CD14-positive monocyte (primary cell): ENCODE measurements at regions not wholly inside any gene's neighbourhood (a gene's known extent, or its start where the extent isn't known, plus 50 kb on each side); places are given as distances from the start of the nearest gene placed in this dataset.
"Not testable (repeated sequence)": the region's sequence is repeated elsewhere in the genome, so short reads cannot be mapped to it uniquely, and the experiment has no call there.

Experiments
- DNase-seq, 3 donors: peaks; one replicate each; pipeline ENCODE4 v3.0.0-alpha.2; 2011 to 2022
- H2AFZ ChIP-seq: 2 replicates; pipeline ENCODE4 v1.6.0; 2012; ENCODE audit warnings: mild to moderate bottlenecking, low read depth, low read length, inconsistent platforms; ENCODE audit not compliant: insufficient read depth, poor library complexity, severe bottlenecking
- H3K27ac ChIP-seq, 2 donors: 1 replicate in 1 of 2; 2 replicates in 1 of 2; pipeline ENCODE4 v1.5.1; 2012 to 2013; ENCODE audit warnings: low read length in 2 of 2, control low read depth in 1 of 2, inconsistent platforms in 1 of 2, low read depth in 1 of 2, mild to moderate bottlenecking in 1 of 2
- H3K27me3 ChIP-seq, 2 donors: one replicate each; pipeline versions ENCODE4 v1.6.0 to v1.6.1; 2011 to 2013; ENCODE audit warnings: low read length in 2 of 2; ENCODE audit not compliant: control insufficient read depth in 2 of 2, insufficient read depth in 2 of 2
- H3K36me3 ChIP-seq, 2 donors: replicated peaks in 1 of 2; 1 replicate in 1 of 2; 2 replicates in 1 of 2; pipeline versions ENCODE4 v1.5.1 to v1.6.1; 2012 to 2013; ENCODE audit warnings: low read length in 2 of 2, control low read depth in 1 of 2, inconsistent platforms in 1 of 2, mild to moderate bottlenecking in 1 of 2; ENCODE audit not compliant: insufficient read depth in 2 of 2, control insufficient read depth in 1 of 2
- H3K4me1 ChIP-seq, 2 donors: 1 replicate in 1 of 2; 2 replicates in 1 of 2; pipeline versions ENCODE4 v1.5.1 to v1.6.1; 2012 to 2013; ENCODE audit warnings: low read length in 2 of 2, control low read depth in 1 of 2, inconsistent platforms in 1 of 2, mild to moderate bottlenecking in 1 of 2, moderate library complexity in 1 of 2; ENCODE audit not compliant: insufficient read depth in 2 of 2, control insufficient read depth in 1 of 2
- H3K4me2 ChIP-seq: replicated peaks from 2 replicates; pipeline ENCODE3; 2012; ENCODE audit warnings: low read length, moderate library complexity, mild to moderate bottlenecking; ENCODE audit not compliant: poor library complexity, severe bottlenecking; ENCODE audit errors: extremely low read depth
- H3K4me3 ChIP-seq, 3 experiments: fragments of 200-600 bp in 1 of 3; sonication (generic) in 1 of 3; replicated peaks in 1 of 3; 1 replicate in 2 of 3; 2 replicates in 1 of 3; pipeline ENCODE4 v1.5.1; 2011 to 2013; ENCODE audit warnings: low read length in 3 of 3, mild to moderate bottlenecking in 3 of 3, control low read depth in 2 of 3, low read depth in 2 of 3, inconsistent platforms in 1 of 3, moderate library complexity in 1 of 3
- H3K79me2 ChIP-seq: 2 replicates; pipeline ENCODE4 v1.6.0; 2012; ENCODE audit warnings: mild to moderate bottlenecking, control low read depth, inconsistent platforms, low read length, moderate library complexity; ENCODE audit not compliant: insufficient read depth
- H3K9ac ChIP-seq: 2 replicates; pipeline ENCODE4 v1.6.0; 2017; ENCODE audit warnings: low read length, mild to moderate bottlenecking; ENCODE audit not compliant: insufficient read depth, poor library complexity, severe bottlenecking
- H3K9me3 ChIP-seq, 2 donors: replicated peaks in 1 of 2; 1 replicate in 1 of 2; 2 replicates in 1 of 2; pipeline versions ENCODE4 v1.5.1 to v1.6.1; 2012 to 2013; ENCODE audit warnings: low read length in 2 of 2, control low read depth in 1 of 2; ENCODE audit not compliant: control insufficient read depth in 1 of 2, insufficient read depth in 1 of 2
- H4K20me1 ChIP-seq: 2 replicates; pipeline ENCODE4 v1.6.0; 2012; ENCODE audit warnings: mild to moderate bottlenecking, low read length, control low read depth, moderate library complexity; ENCODE audit not compliant: insufficient read depth
- H3K27ac Mint-ChIP-seq, 7 donors: one replicate each; pipeline ENCODE4 v1.8.0; 2020; ENCODE audit warnings: mild to moderate bottlenecking in 7 of 7, mixed read lengths in 7 of 7, moderate library complexity in 6 of 7, inconsistent platforms in 2 of 7
- H3K27me3 Mint-ChIP-seq, 3 donors: one replicate each; pipeline ENCODE4 v1.8.0; 2021 to 2022; ENCODE audit warnings: low read depth in 3 of 3, mild to moderate bottlenecking in 3 of 3, mixed read lengths in 3 of 3, moderate library complexity in 3 of 3, inconsistent platforms in 1 of 3
- H3K36me3 Mint-ChIP-seq, 2 donors: one replicate each; pipeline ENCODE4 v1.8.0; 2020; ENCODE audit warnings: mixed read lengths in 2 of 2, inconsistent platforms in 1 of 2, mild to moderate bottlenecking in 1 of 2
- H3K4me1 Mint-ChIP-seq: one replicate; pipeline ENCODE4 v1.8.0; 2020; ENCODE audit warnings: mild to moderate bottlenecking, mixed read lengths
- H3K4me3 Mint-ChIP-seq, 2 donors: one replicate each; pipeline ENCODE4 v1.8.0; 2020; ENCODE audit warnings: mild to moderate bottlenecking in 2 of 2, mixed read lengths in 2 of 2, moderate library complexity in 1 of 2
- H3K9me3 Mint-ChIP-seq, 7 donors: one replicate each; pipeline ENCODE4 v1.8.0; 2020 to 2022; ENCODE audit warnings: mixed read lengths in 7 of 7, mild to moderate bottlenecking in 6 of 7, moderate library complexity in 6 of 7, inconsistent platforms in 2 of 7
- WGBS: methylation state at CpG from one replicate; pipeline ENCODE4 v1.1.5; 2013; ENCODE audit warnings: missing lambda C conversion rate; ENCODE audit not compliant: insufficient coverage; 5-methylcytosine and 5-hydroxymethylcytosine counted together
- intact Hi-C, 2 donors: fragments of 100-400 bp; cut with micrococcal nuclease; formaldehyde crosslinking; loops; one replicate each; pipeline versions ENCODE4 v1.15.0 to v1.15.1; 2023
- TF ChIP-seq, protein P1 (sequence below): fragments of 200-600 bp; IDR thresholded peaks from one replicate; pipeline ENCODE4 v1.8.0; 2022; ENCODE audit warnings: antibody characterized with exemption, mild to moderate bottlenecking

DNA sequence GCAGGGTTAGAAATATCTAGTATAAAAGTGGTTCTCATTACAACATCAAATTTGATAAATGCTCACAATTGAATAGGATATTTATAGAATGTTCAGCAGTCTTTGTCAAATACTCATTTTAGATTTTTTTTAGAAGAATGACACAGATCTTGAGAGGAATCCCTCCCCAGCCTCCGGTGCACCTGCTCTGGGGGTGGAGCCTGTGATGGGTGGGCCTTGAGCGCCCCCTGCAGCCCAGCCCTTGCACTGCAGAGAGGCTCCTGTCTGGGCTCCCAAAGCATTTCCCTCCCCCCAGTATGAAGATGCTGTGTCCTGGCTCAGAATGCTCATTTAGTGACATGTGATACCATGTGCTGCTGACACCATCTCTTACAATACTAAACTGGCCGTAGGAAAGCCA, 792.3 kb downstream of the TMEM121 start:
- Histone ChIP-seq H3K27me3 (no peaks in the 10 kb centered on the region), H3K79me2 (no peaks in the 10 kb centered on the region), H3K4me2 (no peak overlapping the region), H3K9ac (no peak overlapping the region), H3K27ac (no peak overlapping the region), H3K4me3 (no peak overlapping the region), H3K4me1 (no peaks in the 10 kb centered on the region), H3K9me3 (no peaks in the 10 kb centered on the region), H2AFZ (no peak overlapping the region), H3K36me3 (no peaks in the 10 kb centered on the region), H4K20me1 (no peaks in the 10 kb centered on the region)
- 86% methylated on average over 1 of the region's 3 CpGs for WGBS
- Mint-ChIP-seq H3K4me3 (no peak overlapping the region), H3K27ac (no peak overlapping the region), H3K27me3 (peaks cover 1 to 4% (median 3%) of the 10 kb centered on the region in 3 donors), H3K36me3 (no peaks in the 10 kb centered on the region), H3K4me1 (no peaks in the 10 kb centered on the region), H3K9me3 (peaks cover 0 to 5% (median 0%) of the 10 kb centered on the region in 7 donors)
- TF ChIP-seq, protein P1, sequence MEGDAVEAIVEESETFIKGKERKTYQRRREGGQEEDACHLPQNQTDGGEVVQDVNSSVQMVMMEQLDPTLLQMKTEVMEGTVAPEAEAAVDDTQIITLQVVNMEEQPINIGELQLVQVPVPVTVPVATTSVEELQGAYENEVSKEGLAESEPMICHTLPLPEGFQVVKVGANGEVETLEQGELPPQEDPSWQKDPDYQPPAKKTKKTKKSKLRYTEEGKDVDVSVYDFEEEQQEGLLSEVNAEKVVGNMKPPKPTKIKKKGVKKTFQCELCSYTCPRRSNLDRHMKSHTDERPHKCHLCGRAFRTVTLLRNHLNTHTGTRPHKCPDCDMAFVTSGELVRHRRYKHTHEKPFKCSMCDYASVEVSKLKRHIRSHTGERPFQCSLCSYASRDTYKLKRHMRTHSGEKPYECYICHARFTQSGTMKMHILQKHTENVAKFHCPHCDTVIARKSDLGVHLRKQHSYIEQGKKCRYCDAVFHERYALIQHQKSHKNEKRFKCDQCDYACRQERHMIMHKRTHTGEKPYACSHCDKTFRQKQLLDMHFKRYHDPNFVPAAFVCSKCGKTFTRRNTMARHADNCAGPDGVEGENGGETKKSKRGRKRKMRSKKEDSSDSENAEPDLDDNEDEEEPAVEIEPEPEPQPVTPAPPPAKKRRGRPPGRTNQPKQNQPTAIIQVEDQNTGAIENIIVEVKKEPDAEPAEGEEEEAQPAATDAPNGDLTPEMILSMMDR: peak; percentile 59
- intact Hi-C loops: no loop called here
- DNase-seq: no peak

DNA sequence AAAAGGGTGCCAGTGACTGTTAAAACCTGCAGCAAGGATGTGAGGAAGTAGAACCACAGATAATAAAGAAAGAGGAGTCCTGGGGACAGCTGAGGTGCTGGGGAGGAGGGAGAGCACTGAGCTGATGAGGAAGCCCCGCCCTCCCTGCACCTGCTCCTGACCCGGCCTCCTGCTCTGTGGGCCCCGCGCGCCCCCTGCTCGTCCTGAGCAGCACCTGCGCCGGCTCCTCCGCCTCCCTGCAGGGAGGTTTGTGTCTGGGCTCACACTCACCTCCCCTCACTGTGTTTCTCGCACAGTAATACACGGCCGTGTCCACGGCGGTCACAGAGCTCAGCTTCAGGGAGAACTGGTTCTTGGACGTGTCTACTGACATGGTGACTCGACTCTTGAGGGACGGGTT, 797.6 kb downstream of the TMEM121 start:
- H3K9ac ChIP-seq, H3K4me3 ChIP-seq, intact Hi-C loops, H3K9me3 Mint-ChIP-seq, H3K4me1 Mint-ChIP-seq, H3K27ac ChIP-seq, H2AFZ ChIP-seq, H3K4me1 ChIP-seq, H3K27ac Mint-ChIP-seq, H3K4me3 Mint-ChIP-seq, H3K9me3 ChIP-seq, H3K79me2 ChIP-seq, H3K36me3 Mint-ChIP-seq, H3K27me3 ChIP-seq, H3K4me2 ChIP-seq, H4K20me1 ChIP-seq, H3K36me3 ChIP-seq, H3K27me3 Mint-ChIP-seq: not testable (repeated sequence)
- 83% methylated on average over 12 of the region's 17 CpGs for WGBS
- DNase-seq: peak in 2 of 3 donors; percentile 14 to 25
